ENCODE measurements at regions not wholly inside any gene's neighbourhood (a gene's known extent, or its start where the extent isn't known, plus 50 kb on each side); places are given as distances from the start of the nearest gene placed in this dataset.

GRCh38 chr1:101360506-101360905 lies 123.7 kb downstream of the S1PR1 start:
- H3K27me3 ChIP-seq, result no peaks in the 10 kb centered on the region
- TF ChIP-seq EZH2 (IDR thresholded peaks at IDR 0.05; ENCODE audit: borderline replicate concordance) (no peak), CTCF (IDR thresholded peaks at IDR 0.05; ENCODE audit: poor library complexity) (no peak), EZH2phosphoT487 (IDR thresholded peaks at IDR 0.05; ENCODE audit: low read depth, severe bottlenecking, unreplicated experiment) (no peak)
- H3K36me3 ChIP-seq (replicated peaks; ENCODE audit: insufficient read depth, low read depth), result no peaks in the 10 kb centered on the region
- 90% methylated on average over 3 of the region's 3 CpGs for WGBS (ENCODE audit: low lambda C conversion rate, missing lambda C conversion rate)
- no peak overlapping the region for H3K27ac ChIP-seq
- H3K79me2 ChIP-seq, result no peaks in the 10 kb centered on the region
- H3K9me2 ChIP-seq (replicated peaks; ENCODE audit: insufficient read depth), result no peaks in the 10 kb centered on the region
- no peaks in the 10 kb centered on the region for H4K20me1 ChIP-seq (ENCODE audit: insufficient read depth, poor library complexity, severe bottlenecking)
- H3K4me3 ChIP-seq, result no peak overlapping the region
- no peak overlapping the region for H2AFZ ChIP-seq
- no peaks in the 10 kb centered on the region for H3K9me3 ChIP-seq (ENCODE audit: low read depth)
- no peak overlapping the region for H3K4me2 ChIP-seq
- no peak for DNase-seq (ENCODE audit: low spot score)
- no peaks in the 10 kb centered on the region for H3K4me1 ChIP-seq (ENCODE audit: insufficient read depth)

- Histone ChIP-seq H3K4me2 (no peak overlapping the region), H3K27ac (no peak overlapping the region), H2AFZ (no peak overlapping the region), H3K9me2 (replicated peaks; ENCODE audit: insufficient read depth) (no peaks in the 10 kb centered on the region), H3K36me3 (replicated peaks; ENCODE audit: insufficient read depth, low read depth) (no peaks in the 10 kb centered on the region), H3K79me2 (no peaks in the 10 kb centered on the region), H3K9me3 (ENCODE audit: low read depth) (no peaks in the 10 kb centered on the region), H3K4me1 (ENCODE audit: insufficient read depth) (peaks cover 5% of the 10 kb centered on the region), H4K20me1 (ENCODE audit: insufficient read depth, poor library complexity, severe bottlenecking) (no peaks in the 10 kb centered on the region), H3K4me3 (no peak overlapping the region), H3K27me3 (no peaks in the 10 kb centered on the region)
- no peak for DNase-seq (ENCODE audit: low spot score)
- TF ChIP-seq EZH2phosphoT487 (IDR thresholded peaks at IDR 0.05; ENCODE audit: low read depth, severe bottlenecking, unreplicated experiment) (no peak), CTCF (IDR thresholded peaks at IDR 0.05; ENCODE audit: poor library complexity) (no peak), EZH2 (IDR thresholded peaks at IDR 0.05; ENCODE audit: borderline replicate concordance) (no peak)
These were observed 127.1 kb downstream of the S1PR1 start for GRCh38 chr1:101363891-101364318.

GRCh38 chr1:101364370-101365120 lies 127.7 kb downstream of the S1PR1 start:
- TF ChIP-seq EZH2phosphoT487 (IDR thresholded peaks at IDR 0.05; ENCODE audit: low read depth, severe bottlenecking, unreplicated experiment) (no peak), CTCF (IDR thresholded peaks at IDR 0.05; ENCODE audit: poor library complexity) (no peak), EZH2 (IDR thresholded peaks at IDR 0.05; ENCODE audit: borderline replicate concordance) (no peak)
- Histone ChIP-seq H3K4me1 (ENCODE audit: insufficient read depth) (peaks cover 5% of the 10 kb centered on the region), H3K27me3 (no peaks in the 10 kb centered on the region), H3K9me3 (ENCODE audit: low read depth) (no peaks in the 10 kb centered on the region), H4K20me1 (ENCODE audit: insufficient read depth, poor library complexity, severe bottlenecking) (no peaks in the 10 kb centered on the region), H3K9me2 (replicated peaks; ENCODE audit: insufficient read depth) (no peaks in the 10 kb centered on the region), H3K79me2 (no peaks in the 10 kb centered on the region), H3K4me2 (no peak overlapping the region), H2AFZ (no peak overlapping the region), H3K4me3 (no peak overlapping the region), H3K27ac (no peak overlapping the region), H3K36me3 (replicated peaks; ENCODE audit: insufficient read depth, low read depth) (no peaks in the 10 kb centered on the region)
- WGBS (ENCODE audit: low lambda C conversion rate, missing lambda C conversion rate), result 89% methylated on average over 3 of the region's 3 CpGs
- no peak for DNase-seq (ENCODE audit: low spot score)
